ENCODE measurements at regions not wholly inside any gene's neighbourhood (a gene's known extent, or its start where the extent isn't known, plus 50 kb on each side); places are given as distances from the start of the nearest gene placed in this dataset.

DNA sequence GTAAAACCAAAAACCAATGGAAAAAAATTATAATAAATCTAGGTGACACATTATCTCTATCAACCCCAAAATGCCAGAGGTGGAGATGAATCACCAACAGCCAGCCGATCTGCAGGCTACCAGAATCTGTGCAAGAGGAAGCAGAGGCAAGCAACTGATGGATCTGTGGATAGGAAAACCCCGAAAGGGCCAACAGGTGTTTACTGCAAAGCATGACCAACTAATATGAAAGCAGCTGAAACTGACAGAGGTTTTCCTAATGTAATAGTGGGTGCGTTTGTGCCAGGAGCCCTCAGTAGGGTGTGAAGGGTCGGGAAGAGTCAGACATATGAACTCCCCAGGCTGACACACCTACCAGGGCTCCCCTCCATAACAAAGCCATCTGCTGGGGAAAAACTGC is 554.6 kb downstream of the RFC3 start:
- no peaks in the 10 kb centered on the region for H4K20me1 ChIP-seq (ENCODE audit: insufficient read depth)
- intact Hi-C loops (cut with micrococcal nuclease): no loop called here
- H3K36me3 ChIP-seq (ENCODE audit: control insufficient read depth in 1 of 2, insufficient read depth in 2 of 2, low read length in 2 of 2): no peaks in the 10 kb centered on the region
- no peak overlapping the region for H3K4me3 ChIP-seq (replicated peaks in 1 of 2; ENCODE audit: low read depth in 1 of 2, low read length in 2 of 2)
- DNase-seq (ENCODE audit: low read depth, low spot score) (no peak), ATAC-seq (no peak)
- POLR2A ChIA-PET: no interaction called here
- no peak overlapping the region for H3K9ac ChIP-seq (ENCODE audit: low read length)
- no peaks in the 10 kb centered on the region for H3K9me3 ChIP-seq (ENCODE audit: control insufficient read depth in 1 of 2, insufficient read depth in 1 of 2, low read depth in 1 of 2, low read length in 2 of 2)
- no peaks in the 10 kb centered on the region for H3K79me2 ChIP-seq (ENCODE audit: insufficient read depth, low read length)
- no peak for TF ChIP-seq EGR1 (IDR thresholded peaks at IDR 0.05; ENCODE audit: low read depth)
- no peak for TF ChIP-seq SIN3A (IDR thresholded peaks at IDR 0.05; ENCODE audit: low read depth)
- TF ChIP-seq ELF1 (IDR thresholded peaks at IDR 0.05; ENCODE audit: borderline replicate concordance, low read depth): no peak
- TF ChIP-seq, protein P1, sequence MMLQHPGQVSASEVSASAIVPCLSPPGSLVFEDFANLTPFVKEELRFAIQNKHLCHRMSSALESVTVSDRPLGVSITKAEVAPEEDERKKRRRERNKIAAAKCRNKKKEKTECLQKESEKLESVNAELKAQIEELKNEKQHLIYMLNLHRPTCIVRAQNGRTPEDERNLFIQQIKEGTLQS (IDR thresholded peaks at IDR 0.05): no peak
- TF ChIP-seq POLR2A (IDR thresholded peaks at IDR 0.05; ENCODE audit: borderline replicate concordance, extremely low read depth, insufficient read depth, insufficient read length): no peak
- no TSS peak for BruUV-seq (replicated peaks)
- H3K4me2 ChIP-seq (ENCODE audit: low read length): no peak overlapping the region
- no peaks in the 10 kb centered on the region for H3K27me3 ChIP-seq (ENCODE audit: insufficient read depth, low read length)
- no peak overlapping the region for H3K27ac ChIP-seq (ENCODE audit: low read depth, low read length)
- CTCF ChIA-PET: no interaction called here
- no peak overlapping the region for H2AFZ ChIP-seq (ENCODE audit: low read depth, low read length, poor library complexity, severe bottlenecking)
- H3K4me1 ChIP-seq (ENCODE audit: control insufficient read depth in 1 of 2, insufficient read depth in 2 of 2, low read length in 2 of 2): no peaks in the 10 kb centered on the region
- H3K9me2 ChIP-seq (ENCODE audit: insufficient read depth): no peaks in the 10 kb centered on the region
- RAD21 ChIA-PET (ENCODE audit: low non-redundant PET in 1 of 2, low total read pairs in 2 of 2, uncharacterized antibody in 2 of 2, unreplicated experiment in 2 of 2): no interaction called here

DNA sequence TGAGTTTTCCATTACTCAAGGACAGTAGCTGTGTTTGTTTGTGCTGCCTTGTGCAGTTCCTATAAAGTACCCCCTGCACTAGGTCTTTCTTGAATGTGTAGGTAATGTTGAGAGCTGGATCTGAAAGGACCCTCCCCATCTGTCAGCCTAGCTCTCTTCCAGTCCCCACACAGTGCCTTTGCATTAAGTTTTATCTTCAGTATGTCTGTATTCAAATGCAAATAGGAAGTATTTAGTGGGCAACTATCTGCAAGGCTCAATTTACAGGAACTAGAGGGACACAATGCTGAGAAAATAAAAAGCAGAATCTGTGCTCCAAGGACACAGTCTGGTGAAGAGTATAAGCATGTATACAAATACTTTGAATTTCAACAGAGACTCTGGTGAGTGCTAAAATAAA is 558.5 kb downstream of the RFC3 start:
- ATAC-seq (no peak), DNase-seq (ENCODE audit: low read depth, low spot score) (no peak)
- Histone ChIP-seq H2AFZ (ENCODE audit: low read depth, low read length, poor library complexity, severe bottlenecking) (no peak overlapping the region), H3K36me3 (ENCODE audit: control insufficient read depth in 1 of 2, insufficient read depth in 2 of 2, low read length in 2 of 2) (no peaks in the 10 kb centered on the region), H3K27ac (ENCODE audit: low read depth, low read length) (no peak overlapping the region), H3K9me3 (ENCODE audit: control insufficient read depth in 1 of 2, insufficient read depth in 1 of 2, low read depth in 1 of 2, low read length in 2 of 2) (no peaks in the 10 kb centered on the region), H4K20me1 (ENCODE audit: insufficient read depth) (no peaks in the 10 kb centered on the region), H3K79me2 (ENCODE audit: insufficient read depth, low read length) (no peaks in the 10 kb centered on the region), H3K4me3 (replicated peaks in 1 of 2; ENCODE audit: low read depth in 1 of 2, low read length in 2 of 2) (no peak overlapping the region), H3K9ac (ENCODE audit: low read length) (no peak overlapping the region), H3K4me1 (ENCODE audit: control insufficient read depth in 1 of 2, insufficient read depth in 2 of 2, low read length in 2 of 2) (no peaks in the 10 kb centered on the region), H3K4me2 (ENCODE audit: low read length) (no peak overlapping the region), H3K9me2 (ENCODE audit: insufficient read depth) (no peaks in the 10 kb centered on the region), H3K27me3 (ENCODE audit: insufficient read depth, low read length) (no peaks in the 10 kb centered on the region)
- ChIA-PET POLR2A (no interaction called here), CTCF (no interaction called here), RAD21 (ENCODE audit: low non-redundant PET in 1 of 2, low total read pairs in 2 of 2, uncharacterized antibody in 2 of 2, unreplicated experiment in 2 of 2) (no interaction called here)
- BruUV-seq (replicated peaks): no TSS peak
- TF ChIP-seq ELF1 (IDR thresholded peaks at IDR 0.05; ENCODE audit: borderline replicate concordance, low read depth): no peak
- no peak for TF ChIP-seq SRF (IDR thresholded peaks at IDR 0.05; ENCODE audit: low read depth)
- TF ChIP-seq, protein P2, sequence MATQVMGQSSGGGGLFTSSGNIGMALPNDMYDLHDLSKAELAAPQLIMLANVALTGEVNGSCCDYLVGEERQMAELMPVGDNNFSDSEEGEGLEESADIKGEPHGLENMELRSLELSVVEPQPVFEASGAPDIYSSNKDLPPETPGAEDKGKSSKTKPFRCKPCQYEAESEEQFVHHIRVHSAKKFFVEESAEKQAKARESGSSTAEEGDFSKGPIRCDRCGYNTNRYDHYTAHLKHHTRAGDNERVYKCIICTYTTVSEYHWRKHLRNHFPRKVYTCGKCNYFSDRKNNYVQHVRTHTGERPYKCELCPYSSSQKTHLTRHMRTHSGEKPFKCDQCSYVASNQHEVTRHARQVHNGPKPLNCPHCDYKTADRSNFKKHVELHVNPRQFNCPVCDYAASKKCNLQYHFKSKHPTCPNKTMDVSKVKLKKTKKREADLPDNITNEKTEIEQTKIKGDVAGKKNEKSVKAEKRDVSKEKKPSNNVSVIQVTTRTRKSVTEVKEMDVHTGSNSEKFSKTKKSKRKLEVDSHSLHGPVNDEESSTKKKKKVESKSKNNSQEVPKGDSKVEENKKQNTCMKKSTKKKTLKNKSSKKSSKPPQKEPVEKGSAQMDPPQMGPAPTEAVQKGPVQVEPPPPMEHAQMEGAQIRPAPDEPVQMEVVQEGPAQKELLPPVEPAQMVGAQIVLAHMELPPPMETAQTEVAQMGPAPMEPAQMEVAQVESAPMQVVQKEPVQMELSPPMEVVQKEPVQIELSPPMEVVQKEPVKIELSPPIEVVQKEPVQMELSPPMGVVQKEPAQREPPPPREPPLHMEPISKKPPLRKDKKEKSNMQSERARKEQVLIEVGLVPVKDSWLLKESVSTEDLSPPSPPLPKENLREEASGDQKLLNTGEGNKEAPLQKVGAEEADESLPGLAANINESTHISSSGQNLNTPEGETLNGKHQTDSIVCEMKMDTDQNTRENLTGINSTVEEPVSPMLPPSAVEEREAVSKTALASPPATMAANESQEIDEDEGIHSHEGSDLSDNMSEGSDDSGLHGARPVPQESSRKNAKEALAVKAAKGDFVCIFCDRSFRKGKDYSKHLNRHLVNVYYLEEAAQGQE (IDR thresholded peaks at IDR 0.05; ENCODE audit: low read depth): no peak
- TF ChIP-seq EZH2 (IDR thresholded peaks at IDR 0.05): no peak
- TF ChIP-seq FOSL1 (IDR thresholded peaks at IDR 0.05; ENCODE audit: low read depth): no peak
- intact Hi-C loops (cut with micrococcal nuclease): no loop called here
